ENCODE measurements at regions not wholly inside any gene's neighbourhood (a gene's known extent, or its start where the extent isn't known, plus 50 kb on each side); places are given as distances from the start of the nearest gene placed in this dataset.

GRCh38 chr14:55946231-55946630 lies 172.0 kb upstream of the PELI2 start:
- no peak for TF ChIP-seq POLR2A (IDR thresholded peaks at IDR 0.05)
- TF ChIP-seq, protein P1, sequence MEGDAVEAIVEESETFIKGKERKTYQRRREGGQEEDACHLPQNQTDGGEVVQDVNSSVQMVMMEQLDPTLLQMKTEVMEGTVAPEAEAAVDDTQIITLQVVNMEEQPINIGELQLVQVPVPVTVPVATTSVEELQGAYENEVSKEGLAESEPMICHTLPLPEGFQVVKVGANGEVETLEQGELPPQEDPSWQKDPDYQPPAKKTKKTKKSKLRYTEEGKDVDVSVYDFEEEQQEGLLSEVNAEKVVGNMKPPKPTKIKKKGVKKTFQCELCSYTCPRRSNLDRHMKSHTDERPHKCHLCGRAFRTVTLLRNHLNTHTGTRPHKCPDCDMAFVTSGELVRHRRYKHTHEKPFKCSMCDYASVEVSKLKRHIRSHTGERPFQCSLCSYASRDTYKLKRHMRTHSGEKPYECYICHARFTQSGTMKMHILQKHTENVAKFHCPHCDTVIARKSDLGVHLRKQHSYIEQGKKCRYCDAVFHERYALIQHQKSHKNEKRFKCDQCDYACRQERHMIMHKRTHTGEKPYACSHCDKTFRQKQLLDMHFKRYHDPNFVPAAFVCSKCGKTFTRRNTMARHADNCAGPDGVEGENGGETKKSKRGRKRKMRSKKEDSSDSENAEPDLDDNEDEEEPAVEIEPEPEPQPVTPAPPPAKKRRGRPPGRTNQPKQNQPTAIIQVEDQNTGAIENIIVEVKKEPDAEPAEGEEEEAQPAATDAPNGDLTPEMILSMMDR (IDR thresholded peaks at IDR 0.05) = no peak
